Kidney (tissue), 13 donors: ENCODE measurements at regions not wholly inside any gene's neighbourhood (a gene's known extent, or its start where the extent isn't known, plus 50 kb on each side); places are given as distances from the start of the nearest gene placed in this dataset.

Source experiments
- DNase-seq, 5 donors: peaks; one replicate each; pipeline ENCODE4 v3.0.0-alpha.2; 2013 to 2020
- FAIRE-seq: peaks from 2 replicates; lab custom pipeline; 2012; peaks lifted over from hg19 to GRCh38; lab: Jason Lieb, UNC
- H3K27ac ChIP-seq, 2 donors: one replicate each; pipeline ENCODE4 v1.7.0; 2013; ENCODE audit warnings: low read depth in 2 of 2, low read length in 2 of 2, inconsistent platforms in 1 of 2
- H3K27me3 ChIP-seq: one replicate; pipeline ENCODE4 v1.7.1; 2013; ENCODE audit warnings: low read length, inconsistent platforms; ENCODE audit not compliant: control insufficient read depth, insufficient read depth
- H3K36me3 ChIP-seq, 3 donors: one replicate each; pipeline versions ENCODE4 v1.7.0 to v1.7.1; 2013; ENCODE audit warnings: low read length in 3 of 3, control low read depth in 1 of 3, inconsistent platforms in 1 of 3; ENCODE audit not compliant: insufficient read depth in 3 of 3, control insufficient read depth in 2 of 3
- H3K4me1 ChIP-seq, 3 donors: one replicate each; pipeline versions ENCODE4 v1.7.0 to v1.7.1; 2013; ENCODE audit warnings: low read length in 3 of 3, inconsistent platforms in 1 of 3, low read depth in 1 of 3; ENCODE audit not compliant: control insufficient read depth in 2 of 3, insufficient read depth in 2 of 3
- H3K4me3 ChIP-seq, 3 donors: one replicate each; pipeline versions ENCODE4 v1.7.0 to v1.8.1; 2013; ENCODE audit warnings: low read length in 3 of 3, control low read depth in 1 of 3, inconsistent platforms in 1 of 3
- H3K9ac ChIP-seq, 3 donors: one replicate each; pipeline versions ENCODE4 v1.7.0 to v1.7.1; 2013; ENCODE audit warnings: low read length in 3 of 3, control low read depth in 1 of 3, inconsistent platforms in 1 of 3
- H3K9me3 ChIP-seq, 3 donors: one replicate each; pipeline versions ENCODE4 v1.7.0 to v1.7.1; 2013; ENCODE audit warnings: low read length in 3 of 3, control low read depth in 1 of 3, inconsistent platforms in 1 of 3; ENCODE audit not compliant: control insufficient read depth in 2 of 3, insufficient read depth in 1 of 3
- intact Hi-C: fragments of 100-400 bp; cut with DNase I; formaldehyde crosslinking; loops from one replicate; pipeline ENCODE4 v1.11.1; 2022
- TF ChIP-seq, protein P1 (sequence below): IDR thresholded peaks from 3 replicates; pipeline ENCODE4 v1.5.1; 2012; ENCODE audit warnings: mild to moderate bottlenecking, moderate library complexity, borderline replicate concordance; ENCODE audit not compliant: insufficient read depth; ENCODE audit errors: extremely low read depth
- donor health status: control.
- donor health status: control.
- donor health status: control.
- donor health status: control.
- donor health status: control.
- donor health status: DM: yes; HTN: yes; CAD: no.
- donor health status: Normal renal cell carcinoma (clear cell type).

DNA sequence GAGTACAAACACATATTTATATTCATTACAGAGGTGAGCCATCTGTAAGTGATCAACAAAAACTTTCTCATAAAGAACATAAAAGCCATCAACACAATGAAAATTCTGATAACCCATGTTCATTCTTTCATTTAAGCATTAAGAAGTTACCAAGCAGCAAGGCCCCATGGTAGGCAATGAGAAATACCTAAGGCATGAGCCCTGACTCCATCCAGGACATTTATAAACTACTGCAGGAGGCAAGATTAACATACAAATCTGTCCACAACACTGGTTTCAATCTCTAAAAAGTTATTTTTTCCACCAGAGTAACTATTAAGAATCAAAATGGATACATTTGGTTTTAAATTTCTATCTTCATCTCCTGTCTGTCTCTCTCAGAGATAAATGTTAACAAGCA is 76.1 kb downstream of the SIPA1L2 start:
- no peaks in the 10 kb centered on the region for H3K36me3 ChIP-seq
- no peaks in the 10 kb centered on the region for H3K9me3 ChIP-seq
- H3K27ac ChIP-seq, result peak overlapping the region in 1 of 2 donors; percentile 32
- intact Hi-C loops, result no loop called here
- DNase-seq (no peak), FAIRE-seq (no peak)
- no peak overlapping the region for H3K4me3 ChIP-seq
- TF ChIP-seq, protein P1, sequence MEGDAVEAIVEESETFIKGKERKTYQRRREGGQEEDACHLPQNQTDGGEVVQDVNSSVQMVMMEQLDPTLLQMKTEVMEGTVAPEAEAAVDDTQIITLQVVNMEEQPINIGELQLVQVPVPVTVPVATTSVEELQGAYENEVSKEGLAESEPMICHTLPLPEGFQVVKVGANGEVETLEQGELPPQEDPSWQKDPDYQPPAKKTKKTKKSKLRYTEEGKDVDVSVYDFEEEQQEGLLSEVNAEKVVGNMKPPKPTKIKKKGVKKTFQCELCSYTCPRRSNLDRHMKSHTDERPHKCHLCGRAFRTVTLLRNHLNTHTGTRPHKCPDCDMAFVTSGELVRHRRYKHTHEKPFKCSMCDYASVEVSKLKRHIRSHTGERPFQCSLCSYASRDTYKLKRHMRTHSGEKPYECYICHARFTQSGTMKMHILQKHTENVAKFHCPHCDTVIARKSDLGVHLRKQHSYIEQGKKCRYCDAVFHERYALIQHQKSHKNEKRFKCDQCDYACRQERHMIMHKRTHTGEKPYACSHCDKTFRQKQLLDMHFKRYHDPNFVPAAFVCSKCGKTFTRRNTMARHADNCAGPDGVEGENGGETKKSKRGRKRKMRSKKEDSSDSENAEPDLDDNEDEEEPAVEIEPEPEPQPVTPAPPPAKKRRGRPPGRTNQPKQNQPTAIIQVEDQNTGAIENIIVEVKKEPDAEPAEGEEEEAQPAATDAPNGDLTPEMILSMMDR, result no peak
- no peaks in the 10 kb centered on the region for H3K27me3 ChIP-seq
- no peak overlapping the region for H3K9ac ChIP-seq
- peaks cover 4 to 7% (median 4%) of the 10 kb centered on the region in 3 donors for H3K4me1 ChIP-seq

DNA sequence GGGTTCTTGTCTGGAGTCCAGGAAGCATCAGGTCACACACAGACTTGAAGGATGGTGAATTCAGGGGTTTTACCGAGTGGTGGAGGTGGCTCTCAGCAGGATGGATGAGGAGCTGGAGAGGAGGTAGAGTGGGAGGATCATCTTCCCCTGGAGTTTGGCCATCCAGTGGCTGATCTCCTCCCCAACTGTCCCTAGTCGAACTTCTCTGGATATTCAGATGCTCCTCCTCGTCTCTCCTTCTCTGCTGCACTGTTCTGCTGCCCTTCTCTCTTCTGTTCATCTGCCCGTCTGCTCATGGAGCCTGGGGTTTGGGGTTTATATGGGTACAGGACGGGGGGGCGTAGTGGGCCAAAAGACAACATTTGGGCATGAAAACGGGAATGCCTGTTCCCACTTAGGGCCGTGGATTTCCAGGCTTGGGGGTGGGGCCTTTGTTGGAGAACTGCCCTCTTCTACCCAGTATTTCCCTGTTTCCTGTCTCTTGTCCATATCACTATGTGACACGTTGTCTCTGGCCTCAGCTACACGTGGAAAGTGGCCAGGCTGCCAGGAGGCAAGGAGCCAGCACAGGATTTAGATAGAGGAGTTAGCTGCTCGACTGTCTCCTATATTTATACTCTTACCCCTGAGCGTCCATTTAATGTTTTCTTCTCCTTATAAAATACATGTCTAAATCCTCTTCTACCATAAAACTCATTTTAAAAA is 76.7 kb downstream of the SIPA1L2 start:
- Histone ChIP-seq H3K27me3 (no peaks in the 10 kb centered on the region), H3K4me3 (no peak overlapping the region), H3K27ac (no peak overlapping the region), H3K4me1 (peaks cover 4 to 7% (median 4%) of the 10 kb centered on the region in 3 donors), H3K36me3 (no peaks in the 10 kb centered on the region), H3K9me3 (no peaks in the 10 kb centered on the region), H3K9ac (no peak overlapping the region)
- intact Hi-C loops, result no loop called here
- TF ChIP-seq, protein P1, result no peak
- FAIRE-seq, result no peak
- peak in 1 of 5 donors; percentile 77 for DNase-seq

DNA sequence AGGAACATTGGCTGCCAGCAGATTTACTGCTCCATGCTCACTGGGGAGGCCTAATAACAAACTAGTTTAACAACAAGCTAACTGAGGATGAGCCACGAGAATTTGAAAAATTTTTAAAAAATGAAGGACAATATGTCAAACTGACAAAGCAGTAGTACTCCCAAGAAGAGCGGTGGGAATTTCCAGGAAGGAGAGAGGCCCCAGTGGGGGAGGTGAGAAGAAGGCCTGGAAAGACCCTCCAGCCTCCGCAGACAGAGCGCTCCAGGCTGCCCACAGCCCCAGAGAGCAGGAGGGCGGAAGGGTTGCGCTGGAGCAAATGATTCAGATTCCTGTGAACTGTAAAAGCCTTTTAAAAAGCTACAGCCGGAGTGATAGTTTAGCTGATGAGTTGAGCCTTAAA is 78.5 kb downstream of the SIPA1L2 start:
- H3K9ac ChIP-seq, result no peak overlapping the region
- FAIRE-seq, result no peak
- TF ChIP-seq, protein P1, result no peak
- H3K36me3 ChIP-seq, result no peaks in the 10 kb centered on the region
- H3K27ac ChIP-seq, result no peak overlapping the region
- intact Hi-C loops, result no loop called here
- no peaks in the 10 kb centered on the region for H3K9me3 ChIP-seq
- DNase-seq, result peak in 4 of 5 donors; percentile 54 to 81 (median 56)
- peaks cover 4 to 7% (median 4%) of the 10 kb centered on the region in 3 donors for H3K4me1 ChIP-seq
- H3K27me3 ChIP-seq, result no peaks in the 10 kb centered on the region
- H3K4me3 ChIP-seq, result no peak overlapping the region
